VCaP (cell line): ENCODE measurements at regions not wholly inside any gene's neighbourhood (a gene's known extent, or its start where the extent isn't known, plus 50 kb on each side); places are given as distances from the start of the nearest gene placed in this dataset.

ENCODE experiments used
- H3K27ac ChIP-seq: fragments of 450-650 bp; 2 replicates; pipeline ENCODE4 v1.5.1; 2017
- TF ChIP-seq, protein P1 (sequence below): fragments of 450-650 bp; conservative IDR thresholded peaks from 2 replicates; pipeline ENCODE4 v1.5.1; 2017; ENCODE audit warnings: mild to moderate bottlenecking, moderate library complexity

DNA sequence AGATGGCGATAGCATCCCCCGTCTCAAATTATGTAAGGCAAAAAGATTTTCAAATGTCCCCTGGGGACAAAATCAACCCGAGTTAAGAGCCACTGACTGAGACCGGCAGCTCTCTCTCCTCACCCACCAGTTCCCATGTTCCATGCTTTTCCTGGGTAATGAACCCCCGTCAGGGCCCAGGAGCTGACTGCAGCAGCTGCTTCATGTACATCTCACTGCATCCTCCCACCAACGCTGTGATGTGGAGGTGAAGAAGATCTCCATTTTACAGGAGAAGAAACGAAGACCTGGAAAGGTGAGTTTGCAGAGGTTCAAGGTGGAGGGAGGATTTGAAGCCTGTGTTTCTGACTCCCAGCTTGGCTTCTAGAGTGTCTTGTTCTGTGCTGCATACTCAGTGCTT is 481.1 kb downstream of the MIAT start:
- no peak overlapping the region for H3K27ac ChIP-seq
- TF ChIP-seq, protein P1, sequence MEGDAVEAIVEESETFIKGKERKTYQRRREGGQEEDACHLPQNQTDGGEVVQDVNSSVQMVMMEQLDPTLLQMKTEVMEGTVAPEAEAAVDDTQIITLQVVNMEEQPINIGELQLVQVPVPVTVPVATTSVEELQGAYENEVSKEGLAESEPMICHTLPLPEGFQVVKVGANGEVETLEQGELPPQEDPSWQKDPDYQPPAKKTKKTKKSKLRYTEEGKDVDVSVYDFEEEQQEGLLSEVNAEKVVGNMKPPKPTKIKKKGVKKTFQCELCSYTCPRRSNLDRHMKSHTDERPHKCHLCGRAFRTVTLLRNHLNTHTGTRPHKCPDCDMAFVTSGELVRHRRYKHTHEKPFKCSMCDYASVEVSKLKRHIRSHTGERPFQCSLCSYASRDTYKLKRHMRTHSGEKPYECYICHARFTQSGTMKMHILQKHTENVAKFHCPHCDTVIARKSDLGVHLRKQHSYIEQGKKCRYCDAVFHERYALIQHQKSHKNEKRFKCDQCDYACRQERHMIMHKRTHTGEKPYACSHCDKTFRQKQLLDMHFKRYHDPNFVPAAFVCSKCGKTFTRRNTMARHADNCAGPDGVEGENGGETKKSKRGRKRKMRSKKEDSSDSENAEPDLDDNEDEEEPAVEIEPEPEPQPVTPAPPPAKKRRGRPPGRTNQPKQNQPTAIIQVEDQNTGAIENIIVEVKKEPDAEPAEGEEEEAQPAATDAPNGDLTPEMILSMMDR, result no peak

DNA sequence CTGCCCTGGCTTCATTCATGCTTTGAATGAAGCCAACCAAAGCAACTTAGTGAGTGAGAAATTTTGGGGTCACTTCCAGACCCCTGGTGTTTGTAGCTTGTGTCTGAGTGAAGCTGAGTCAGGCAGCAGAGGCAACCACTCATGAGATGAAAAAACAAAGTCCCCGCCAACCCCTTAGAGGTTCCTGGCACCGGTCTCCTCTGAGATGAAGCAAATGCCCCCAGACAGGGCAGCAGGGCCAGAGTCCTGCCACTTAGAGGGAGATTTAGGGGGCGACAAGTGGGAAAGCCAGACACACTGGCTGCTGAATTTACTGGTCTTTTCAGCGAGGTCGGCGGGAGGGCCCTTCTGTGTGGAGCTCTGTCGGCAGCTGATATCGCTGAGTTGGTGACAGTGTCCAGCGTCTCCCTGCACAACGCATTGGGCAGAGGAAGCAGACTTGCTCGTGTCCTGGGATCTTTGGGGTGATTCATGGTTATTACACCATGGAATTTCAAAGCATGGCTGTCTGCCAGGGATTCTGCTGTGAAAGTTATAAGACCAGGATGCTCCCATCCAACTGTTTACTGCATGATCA is 482.6 kb downstream of the MIAT start:
- no peak overlapping the region for H3K27ac ChIP-seq
- TF ChIP-seq, protein P1, result no peak

DNA sequence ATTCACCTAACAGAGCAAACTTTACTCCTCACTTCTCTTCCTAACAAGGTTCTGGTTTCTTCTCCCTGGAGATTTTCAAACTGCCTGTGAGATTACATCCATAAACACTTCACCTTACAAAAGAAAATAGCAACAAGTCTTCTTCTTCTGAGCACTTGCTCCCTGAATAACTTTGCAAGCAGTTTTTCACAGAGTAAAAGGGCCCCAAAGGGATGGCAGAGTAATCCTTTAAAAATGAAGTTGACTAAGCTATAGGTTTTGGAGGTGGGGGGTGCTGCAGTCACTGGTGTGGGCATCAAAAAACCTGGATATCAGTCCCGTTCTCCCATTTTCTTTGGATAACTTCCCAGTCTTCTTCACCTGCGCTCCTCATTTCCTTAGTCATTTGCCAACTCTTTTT is 484.9 kb downstream of the MIAT start:
- TF ChIP-seq, protein P1, result no peak
- H3K27ac ChIP-seq, result no peak overlapping the region

DNA sequence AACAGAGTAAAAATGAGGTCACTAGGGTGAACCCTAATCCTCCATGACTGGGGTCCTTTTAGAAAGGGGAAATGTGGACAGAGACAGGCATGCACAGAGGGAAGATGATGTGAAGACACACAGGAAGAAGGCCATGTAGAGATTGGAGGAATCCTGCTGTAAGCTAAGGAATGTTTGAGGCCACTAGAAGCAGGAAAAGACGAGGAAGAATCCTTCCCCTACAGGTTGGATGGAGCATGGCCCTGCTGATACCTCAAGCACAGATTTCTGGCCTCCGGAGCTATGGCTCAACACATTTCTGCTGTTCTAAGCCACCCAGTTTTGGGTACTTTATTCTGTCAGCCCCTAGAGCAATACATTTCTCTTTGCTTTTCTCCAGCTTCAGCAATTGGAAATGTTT is 486.9 kb downstream of the MIAT start:
- TF ChIP-seq, protein P1, result no peak
- no peak overlapping the region for H3K27ac ChIP-seq

DNA sequence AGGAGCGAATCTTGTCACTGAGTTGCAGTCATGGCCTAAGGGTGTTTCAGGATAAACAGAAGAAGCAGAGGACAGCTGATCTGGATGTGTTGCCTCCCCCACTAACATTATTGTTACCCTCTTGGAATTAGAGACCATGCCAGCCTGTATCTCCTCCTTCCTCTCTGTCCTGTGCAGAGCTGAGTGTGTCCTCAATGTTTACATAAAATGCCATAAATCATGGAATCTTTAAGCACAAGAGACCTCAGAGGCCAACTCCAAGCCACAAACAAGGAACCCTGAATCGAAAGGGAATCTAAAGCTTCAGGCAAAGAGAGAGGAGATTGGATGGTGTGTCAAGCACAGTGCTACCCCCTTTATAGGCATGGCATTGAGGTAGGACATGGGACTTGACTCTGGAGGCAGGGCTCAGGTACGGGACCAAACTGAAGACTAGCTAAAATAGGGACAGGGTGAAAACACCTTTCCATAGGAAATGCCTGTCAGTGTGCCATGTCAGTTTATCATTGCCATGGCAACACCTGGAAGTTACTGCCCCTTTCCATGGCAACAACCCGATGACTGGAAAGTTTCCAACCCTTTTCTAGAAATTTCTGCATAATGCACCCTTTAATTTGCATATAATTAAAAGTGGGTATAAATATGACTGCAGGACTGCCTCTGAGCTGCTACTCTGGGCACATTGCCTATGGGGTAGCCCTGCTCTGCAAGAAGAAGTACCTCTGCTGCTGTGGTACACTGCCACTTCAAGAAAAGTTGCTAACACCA is 489.7 kb downstream of the MIAT start:
- H3K27ac ChIP-seq, result peak overlapping the region; percentile 58
- TF ChIP-seq, protein P1, result no peak

DNA sequence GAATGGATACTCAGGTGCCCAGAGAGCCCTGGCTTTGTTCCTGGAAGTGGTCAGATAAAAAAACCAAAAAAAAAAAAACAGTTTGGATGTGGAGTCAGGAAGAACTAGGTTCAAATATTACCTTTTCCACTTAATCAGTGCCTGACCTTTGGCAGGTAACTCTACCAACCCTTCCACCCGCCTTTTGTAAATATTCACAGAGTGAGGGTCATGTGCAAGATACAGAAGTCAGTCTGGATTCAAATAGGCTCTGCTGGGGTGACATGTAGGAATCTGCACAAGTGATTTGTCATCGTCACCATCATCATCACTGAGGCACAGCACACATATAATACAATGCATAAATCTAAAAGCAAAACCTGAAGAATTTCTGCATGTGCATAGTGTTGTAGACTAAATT is 490.7 kb downstream of the MIAT start:
- TF ChIP-seq, protein P1, result no peak
- no peak overlapping the region for H3K27ac ChIP-seq

DNA sequence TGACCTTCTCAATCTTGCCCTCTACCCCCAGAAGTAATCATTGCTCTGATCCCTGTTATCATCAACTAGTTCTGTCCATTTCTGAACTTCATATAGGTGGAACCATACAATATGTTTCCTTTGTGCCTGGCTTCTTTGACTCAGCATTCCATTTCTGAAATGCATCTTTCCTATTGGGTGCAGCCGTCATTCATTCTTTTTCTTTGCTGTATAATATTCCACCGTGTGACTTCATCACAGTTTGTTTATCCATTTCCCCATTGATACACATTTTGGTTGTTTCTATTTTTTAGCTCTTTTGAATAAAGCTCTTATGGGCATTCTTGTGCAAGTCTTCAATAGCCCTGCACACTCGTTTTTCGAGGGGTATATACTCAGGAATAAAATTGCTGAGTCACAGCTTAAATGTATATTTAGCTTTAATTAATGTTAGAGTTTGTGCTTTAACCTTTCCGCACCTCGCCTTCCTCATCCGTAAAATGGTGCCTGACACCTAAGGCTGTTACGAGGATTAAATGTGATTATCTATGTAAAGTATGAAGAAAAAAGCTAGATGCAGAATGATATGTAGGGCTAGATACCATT is 491.6 kb downstream of the MIAT start:
- TF ChIP-seq, protein P1, result no peak
- H3K27ac ChIP-seq, result no peak overlapping the region
